ENCODE measurements at regions not wholly inside any gene's neighbourhood (a gene's known extent, or its start where the extent isn't known, plus 50 kb on each side); places are given as distances from the start of the nearest gene placed in this dataset.

- no peak for DNase-seq
These were observed 119.5 kb downstream of the GYPC start for GRCh38 chr2:126775300-126775985.

- DNase-seq = no peak
These were observed 120.3 kb downstream of the GYPC start for GRCh38 chr2:126776255-126776654.

GRCh38 chr2:126776692-126777619 lies 121.0 kb downstream of the GYPC start:
- peak; percentile 58 for DNase-seq

- no peak for DNase-seq
These were observed 121.1 kb upstream of the TEX51 start for GRCh38 chr2:126777620-126777978.

- no peak for DNase-seq
These were observed 119.9 kb upstream of the TEX51 start for GRCh38 chr2:126778561-126779501.

- no peak for DNase-seq
These were observed 117.5 kb upstream of the TEX51 start for GRCh38 chr2:126781206-126781605.

GRCh38 chr2:126781806-126782205 lies 116.9 kb upstream of the TEX51 start:
- no peak for DNase-seq

GRCh38 chr2:126782648-126783047 lies 116.0 kb upstream of the TEX51 start:
- no peak for DNase-seq

GRCh38 chr2:126783341-126783740 lies 115.3 kb upstream of the TEX51 start:
- no peak for DNase-seq

- no peak for DNase-seq
These were observed 114.6 kb upstream of the TEX51 start for GRCh38 chr2:126784045-126784444.

GRCh38 chr2:126784621-126785020 lies 114.1 kb upstream of the TEX51 start:
- no peak for DNase-seq

GRCh38 chr2:126785236-126785635 lies 113.5 kb upstream of the TEX51 start:
- no peak for DNase-seq

GRCh38 chr2:126785862-126786261 lies 112.8 kb upstream of the TEX51 start:
- DNase-seq = no peak

GRCh38 chr2:126786765-126787164 lies 111.9 kb upstream of the TEX51 start:
- DNase-seq = no peak

- no peak for DNase-seq
These were observed 111.4 kb upstream of the TEX51 start for GRCh38 chr2:126787289-126787688.

GRCh38 chr2:126788113-126788512 lies 110.6 kb upstream of the TEX51 start:
- DNase-seq = no peak

- no peak for DNase-seq
These were observed 110.0 kb upstream of the TEX51 start for GRCh38 chr2:126788652-126789051.

- no peak for DNase-seq
These were observed 107.5 kb upstream of the TEX51 start for GRCh38 chr2:126790987-126791780.

GRCh38 chr2:126792186-126792585 lies 106.5 kb upstream of the TEX51 start:
- DNase-seq = no peak

- DNase-seq = no peak
These were observed 105.7 kb upstream of the TEX51 start for GRCh38 chr2:126792993-126793392.

GRCh38 chr2:126793885-126794613 lies 104.6 kb upstream of the TEX51 start:
- no peak for DNase-seq

- DNase-seq = no peak
These were observed 103.0 kb upstream of the TEX51 start for GRCh38 chr2:126795656-126796055.

Measured in fibroblast of upper back skin (primary cell).